T-helper 1 cell treated with Interleukin-12 subunit alpha and Interleukin-12 subunit beta and Interleukin-4 antibody, amounts not matched to agents 30 μg/mL and 1 μg/mL, for 36 hours (primary cell): ENCODE measurements at regions not wholly inside any gene's neighbourhood (a gene's known extent, or its start where the extent isn't known, plus 50 kb on each side); places are given as distances from the start of the nearest gene placed in this dataset.

ENCODE experiments used
- H3K27ac Mint-ChIP-seq: one replicate; pipeline ENCODE4 v1.8.0; 2021; ENCODE audit warnings: mild to moderate bottlenecking, mixed read lengths
- H3K27me3 Mint-ChIP-seq: one replicate; pipeline ENCODE4 v1.8.0; 2021; ENCODE audit warnings: low read depth, mixed read lengths
- H3K36me3 Mint-ChIP-seq: one replicate; pipeline ENCODE4 v1.8.0; 2021; ENCODE audit warnings: low read depth, mixed read lengths
- H3K4me1 Mint-ChIP-seq: one replicate; pipeline ENCODE4 v1.8.0; 2021; ENCODE audit warnings: low read depth, mixed read lengths
- H3K4me3 Mint-ChIP-seq: one replicate; pipeline ENCODE4 v1.8.0; 2021; ENCODE audit warnings: mild to moderate bottlenecking, moderate library complexity, mixed read lengths
- H3K9me3 Mint-ChIP-seq: one replicate; pipeline ENCODE4 v1.8.0; 2021; ENCODE audit warnings: mixed read lengths

DNA sequence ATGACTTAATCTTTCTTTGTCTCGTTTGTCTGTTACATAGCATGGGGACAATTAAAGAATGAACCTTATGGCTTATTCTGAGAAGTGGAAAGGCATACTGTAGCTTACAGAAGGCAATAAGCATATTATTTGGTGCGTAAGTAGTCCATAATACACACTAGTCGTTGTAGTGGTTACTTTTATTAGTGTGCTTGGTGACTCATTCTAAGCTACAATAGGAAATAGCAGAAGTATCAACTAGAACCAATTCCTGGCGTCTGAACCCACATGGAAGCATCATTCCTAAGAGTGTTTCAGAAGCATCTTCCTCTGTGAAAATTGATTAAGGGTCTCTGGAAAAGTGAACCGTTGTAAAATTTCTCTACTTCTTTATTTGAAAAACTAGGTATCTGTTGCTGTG is 777.8 kb upstream of the EEF2KMT start:
- Mint-ChIP-seq H3K4me1 (no peaks in the 10 kb centered on the region), H3K36me3 (no peaks in the 10 kb centered on the region), H3K9me3 (peaks cover 26% of the 10 kb centered on the region), H3K4me3 (no peak overlapping the region), H3K27me3 (no peaks in the 10 kb centered on the region), H3K27ac (no peak overlapping the region)

DNA sequence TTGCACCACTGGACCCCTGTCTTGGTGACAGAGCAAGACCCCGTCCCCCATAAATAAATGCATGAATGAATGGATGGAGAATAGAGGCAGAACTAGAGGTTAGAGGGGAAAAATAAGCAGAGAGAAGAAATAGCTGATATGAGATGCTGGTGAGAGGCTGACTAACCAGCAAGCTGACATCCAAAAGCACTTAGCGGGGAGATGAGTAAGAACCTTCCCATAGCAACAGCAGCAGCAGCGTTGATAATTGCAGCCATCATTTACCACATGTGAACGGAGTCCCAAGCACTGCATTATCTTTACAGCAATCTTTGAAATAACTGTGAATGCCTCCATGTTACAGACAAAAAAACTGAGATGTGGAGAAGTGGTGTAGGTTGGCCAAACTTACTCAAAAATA is 777.3 kb upstream of the EEF2KMT start:
- H3K9me3 Mint-ChIP-seq: peaks cover 23% of the 10 kb centered on the region
- no peak overlapping the region for H3K27ac Mint-ChIP-seq
- H3K4me3 Mint-ChIP-seq: no peak overlapping the region
- no peaks in the 10 kb centered on the region for H3K27me3 Mint-ChIP-seq
- no peaks in the 10 kb centered on the region for H3K4me1 Mint-ChIP-seq
- H3K36me3 Mint-ChIP-seq: no peaks in the 10 kb centered on the region

DNA sequence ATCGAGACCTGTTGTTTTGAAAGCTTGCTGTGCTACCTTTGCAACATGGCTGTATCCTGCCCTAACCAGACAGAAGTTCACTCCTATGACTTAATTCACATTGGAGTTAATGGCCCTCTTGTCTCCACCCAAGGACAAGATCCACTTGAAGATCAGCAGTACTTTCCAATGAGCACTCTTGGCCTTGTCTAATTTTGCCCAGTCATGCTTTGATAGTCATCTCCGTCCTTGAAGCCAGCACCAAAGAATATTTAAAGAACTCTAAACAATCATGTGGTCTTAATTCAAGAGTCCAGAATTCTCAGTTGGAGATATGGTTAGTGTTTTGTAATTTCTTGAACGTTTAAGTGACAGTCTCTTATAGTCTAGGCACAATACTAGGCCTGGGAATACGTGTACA is 775.6 kb upstream of the EEF2KMT start:
- Mint-ChIP-seq H3K27ac (no peak overlapping the region), H3K27me3 (no peaks in the 10 kb centered on the region), H3K36me3 (no peaks in the 10 kb centered on the region), H3K9me3 (peaks cover 16% of the 10 kb centered on the region), H3K4me3 (no peak overlapping the region), H3K4me1 (no peaks in the 10 kb centered on the region)

DNA sequence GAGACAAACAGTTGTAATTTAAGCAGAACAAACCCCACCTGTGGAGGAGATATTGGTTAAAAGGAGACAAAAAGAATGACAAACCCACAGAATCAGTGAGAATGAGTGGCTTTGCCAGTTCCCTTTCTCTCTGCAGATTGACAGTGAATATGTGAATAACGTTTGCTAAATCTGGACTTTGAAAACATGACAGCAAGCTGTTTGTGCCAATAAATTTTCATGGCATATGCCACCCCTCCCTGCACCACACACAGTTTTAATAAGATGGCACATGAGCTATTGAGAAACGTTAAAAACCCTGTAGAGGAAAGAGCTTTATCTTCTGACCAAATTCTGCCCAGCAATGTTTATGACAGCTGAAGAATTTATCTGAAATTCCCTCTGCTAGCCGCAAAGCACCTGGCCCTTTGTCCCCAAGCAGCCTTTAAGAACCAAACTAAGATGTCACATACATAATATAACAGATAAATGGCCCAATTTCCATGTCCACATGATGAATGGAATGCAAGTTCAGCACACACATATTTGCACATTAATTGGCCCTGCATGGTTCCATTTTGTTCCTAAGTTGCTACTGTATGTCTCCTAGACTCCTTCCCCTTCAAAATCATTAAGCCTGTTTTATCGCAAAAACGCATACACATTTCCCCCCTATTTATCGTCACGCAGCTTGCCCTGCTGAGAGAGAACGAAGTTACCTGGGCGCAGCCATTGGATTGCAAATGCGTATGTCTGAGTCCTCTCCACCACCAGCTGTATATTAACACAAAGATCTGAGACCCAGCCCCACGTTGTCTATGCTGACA is 773.5 kb upstream of the EEF2KMT start:
- H3K4me3 Mint-ChIP-seq: no peak overlapping the region
- H3K9me3 Mint-ChIP-seq: peaks cover 20% of the 10 kb centered on the region
- no peaks in the 10 kb centered on the region for H3K36me3 Mint-ChIP-seq
- H3K4me1 Mint-ChIP-seq: no peaks in the 10 kb centered on the region
- H3K27me3 Mint-ChIP-seq: no peaks in the 10 kb centered on the region
- H3K27ac Mint-ChIP-seq: no peak overlapping the region

DNA sequence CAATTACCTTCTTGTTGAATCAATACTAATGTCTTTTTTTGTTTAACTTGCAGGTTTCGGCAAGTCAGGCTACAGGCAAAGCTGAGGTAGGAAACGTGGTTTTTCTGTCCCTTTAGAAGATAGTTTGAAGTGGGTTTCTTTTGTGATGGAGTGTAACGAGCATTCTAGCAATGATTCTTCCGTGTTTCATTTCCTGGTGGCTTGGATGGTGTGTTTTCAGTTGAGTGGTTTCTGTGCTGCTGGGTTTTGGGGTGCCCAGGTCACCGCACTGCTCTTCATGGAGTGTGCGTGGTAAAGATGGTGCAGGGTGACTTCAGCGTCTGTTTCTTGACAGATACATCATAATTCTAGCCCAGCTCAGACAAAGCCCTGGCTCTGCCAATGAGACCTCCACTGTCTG is 769.7 kb upstream of the EEF2KMT start:
- Mint-ChIP-seq H3K4me3 (no peak overlapping the region), H3K36me3 (no peaks in the 10 kb centered on the region), H3K4me1 (no peaks in the 10 kb centered on the region), H3K9me3 (peaks cover 20% of the 10 kb centered on the region), H3K27ac (no peak overlapping the region), H3K27me3 (no peaks in the 10 kb centered on the region)

DNA sequence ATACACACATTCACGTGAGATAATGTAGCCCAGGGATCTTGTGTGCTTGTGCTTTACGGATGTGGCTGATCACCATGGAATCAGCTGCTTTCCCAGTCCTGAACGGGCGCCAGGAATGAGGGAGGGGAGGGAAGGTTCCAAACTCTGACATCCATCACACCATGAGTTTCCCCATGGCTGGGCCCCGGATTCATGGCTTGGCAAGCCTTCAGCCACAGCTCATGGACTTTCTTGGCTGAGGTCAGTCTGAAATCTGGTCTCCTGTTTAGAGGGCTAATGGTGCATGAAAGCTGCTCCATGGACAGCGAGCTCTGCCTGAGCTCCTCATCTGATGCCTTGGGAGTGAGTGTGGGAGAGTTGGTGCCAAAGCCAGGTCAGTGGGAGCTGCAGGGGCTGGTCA is 767.6 kb upstream of the EEF2KMT start:
- Mint-ChIP-seq H3K4me1 (no peaks in the 10 kb centered on the region), H3K27me3 (no peaks in the 10 kb centered on the region), H3K27ac (no peak overlapping the region), H3K36me3 (no peaks in the 10 kb centered on the region), H3K9me3 (peaks cover 18% of the 10 kb centered on the region), H3K4me3 (no peak overlapping the region)

DNA sequence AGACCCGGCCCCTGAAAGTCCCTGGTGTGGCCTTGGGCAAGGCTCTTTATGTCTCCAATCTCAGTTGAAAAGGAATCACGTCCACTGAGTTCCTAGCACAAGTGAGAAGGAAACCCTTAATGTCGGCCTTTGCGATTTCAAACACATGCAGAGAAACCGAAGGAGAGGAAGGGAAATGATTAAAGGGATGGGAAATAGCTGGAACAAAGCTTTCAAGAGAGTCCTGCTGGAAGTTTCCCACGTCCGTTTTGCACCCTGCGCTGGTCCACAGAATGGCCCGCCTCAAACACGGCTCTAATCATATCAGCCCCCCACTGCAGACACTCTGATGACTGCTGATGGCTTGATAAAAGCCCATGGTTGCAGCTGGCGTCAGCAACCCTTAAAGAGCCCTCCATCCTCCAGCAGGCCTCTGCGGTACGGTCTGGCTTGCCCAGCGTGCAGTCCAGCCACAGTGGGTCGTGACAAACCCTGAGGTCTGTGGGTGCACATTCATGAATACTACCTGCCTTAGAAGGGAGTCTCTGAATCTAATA is 765.5 kb upstream of the EEF2KMT start:
- Mint-ChIP-seq H3K27ac (no peak overlapping the region), H3K9me3 (peaks cover 15% of the 10 kb centered on the region), H3K4me1 (no peaks in the 10 kb centered on the region), H3K4me3 (no peak overlapping the region), H3K27me3 (no peaks in the 10 kb centered on the region), H3K36me3 (no peaks in the 10 kb centered on the region)

DNA sequence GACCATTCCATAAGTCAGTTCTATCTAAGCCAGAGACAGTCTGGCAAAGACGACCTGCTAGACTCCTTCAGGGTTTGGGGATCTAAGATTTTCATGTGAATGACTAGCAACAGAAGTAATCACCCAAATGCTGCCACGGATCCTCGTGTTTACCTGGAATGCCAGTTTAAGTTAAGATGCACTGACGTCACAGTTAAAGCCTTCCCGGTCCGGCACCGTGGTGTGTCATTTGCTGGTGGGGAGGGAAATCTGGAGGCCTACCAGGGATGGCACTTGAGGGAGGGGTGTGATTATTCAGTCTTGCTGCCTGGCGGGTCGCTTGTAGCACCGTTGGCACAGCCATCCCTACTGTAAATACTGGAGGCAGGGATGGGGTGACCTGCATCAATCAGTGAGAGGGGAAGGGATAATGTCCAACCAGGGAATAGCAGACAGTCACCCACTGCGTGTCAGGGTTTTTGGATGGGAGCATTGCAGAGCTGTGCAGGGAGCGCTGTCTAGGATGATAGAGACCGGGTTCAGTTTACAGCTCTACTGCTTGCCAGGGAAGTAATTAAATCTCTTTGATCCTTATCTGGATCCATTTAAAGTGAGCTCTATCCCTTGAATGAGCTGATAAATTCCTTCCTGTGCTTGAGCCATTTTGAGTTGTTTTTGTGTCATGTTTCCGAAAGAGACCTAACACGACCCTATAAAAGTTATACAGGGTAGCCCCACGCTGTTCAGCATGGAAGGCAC is 764.7 kb upstream of the EEF2KMT start:
- Mint-ChIP-seq H3K4me1 (no peaks in the 10 kb centered on the region), H3K36me3 (no peaks in the 10 kb centered on the region), H3K27ac (no peak overlapping the region), H3K4me3 (no peak overlapping the region), H3K9me3 (peaks cover 10% of the 10 kb centered on the region), H3K27me3 (no peaks in the 10 kb centered on the region)

DNA sequence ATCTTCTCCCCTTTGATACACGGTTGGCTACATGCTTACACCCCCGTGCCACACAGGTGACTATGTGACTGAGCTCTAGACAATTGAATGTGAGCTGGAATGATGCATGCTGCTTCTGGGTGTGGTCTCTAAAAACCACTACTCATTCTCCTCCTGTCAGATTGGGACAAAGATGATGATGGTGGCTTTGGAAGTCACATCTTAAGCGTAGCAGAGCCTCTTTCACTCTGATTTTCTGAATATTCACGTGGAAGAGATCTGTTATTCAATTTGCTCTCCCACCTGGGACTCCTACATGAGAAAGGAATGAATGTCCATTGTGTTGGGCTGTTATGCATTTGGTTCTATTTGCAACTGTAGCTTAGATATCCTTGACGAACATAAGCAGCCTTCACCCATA is 763.6 kb upstream of the EEF2KMT start:
- peaks cover 5% of the 10 kb centered on the region for H3K9me3 Mint-ChIP-seq
- H3K4me1 Mint-ChIP-seq: no peaks in the 10 kb centered on the region
- no peaks in the 10 kb centered on the region for H3K27me3 Mint-ChIP-seq
- no peaks in the 10 kb centered on the region for H3K36me3 Mint-ChIP-seq
- no peak overlapping the region for H3K4me3 Mint-ChIP-seq
- no peak overlapping the region for H3K27ac Mint-ChIP-seq

DNA sequence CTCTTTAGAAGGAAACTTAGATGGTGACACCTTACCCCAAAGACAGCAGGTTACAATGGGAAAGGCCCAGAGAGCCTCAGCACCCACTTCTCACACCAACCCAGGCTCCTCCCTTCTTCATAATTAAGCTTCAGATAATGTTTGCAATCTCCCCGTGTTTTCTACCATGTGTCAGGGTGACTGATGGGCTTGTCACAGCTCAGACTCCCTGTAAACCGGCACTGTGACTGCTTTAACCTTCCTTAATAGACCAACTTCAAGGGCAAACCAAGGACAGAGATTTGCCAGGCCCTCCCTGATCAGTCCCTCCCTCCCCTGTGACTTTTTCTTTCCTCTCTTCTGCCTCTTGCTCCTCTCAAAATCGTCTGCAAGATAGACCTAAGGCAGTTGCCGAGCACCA is 760.6 kb upstream of the EEF2KMT start:
- Mint-ChIP-seq H3K9me3 (no peaks in the 10 kb centered on the region), H3K4me1 (no peaks in the 10 kb centered on the region), H3K27me3 (no peaks in the 10 kb centered on the region), H3K36me3 (no peaks in the 10 kb centered on the region), H3K27ac (no peak overlapping the region), H3K4me3 (no peak overlapping the region)

DNA sequence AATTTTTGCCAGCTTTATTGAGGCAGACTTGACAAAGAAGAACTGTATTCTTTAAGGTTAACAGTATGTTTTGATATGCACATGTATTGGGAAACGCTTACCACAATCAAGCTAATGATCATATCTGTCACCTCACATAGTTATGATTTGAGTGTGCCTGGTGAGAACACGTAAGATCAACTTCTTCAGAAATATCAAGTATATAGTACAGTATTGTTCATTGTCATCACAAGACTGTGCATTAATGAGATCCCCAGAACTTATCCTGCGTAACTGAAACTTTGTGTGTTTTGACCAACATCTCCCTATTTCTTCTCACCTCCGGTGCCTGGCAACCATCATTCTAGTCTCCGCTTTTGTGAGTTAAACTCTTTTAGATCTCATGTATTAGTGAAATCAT is 756.4 kb upstream of the EEF2KMT start:
- Mint-ChIP-seq H3K4me1 (no peaks in the 10 kb centered on the region), H3K36me3 (no peaks in the 10 kb centered on the region), H3K27ac (no peak overlapping the region), H3K27me3 (no peaks in the 10 kb centered on the region), H3K4me3 (no peak overlapping the region), H3K9me3 (peaks cover 10% of the 10 kb centered on the region)

DNA sequence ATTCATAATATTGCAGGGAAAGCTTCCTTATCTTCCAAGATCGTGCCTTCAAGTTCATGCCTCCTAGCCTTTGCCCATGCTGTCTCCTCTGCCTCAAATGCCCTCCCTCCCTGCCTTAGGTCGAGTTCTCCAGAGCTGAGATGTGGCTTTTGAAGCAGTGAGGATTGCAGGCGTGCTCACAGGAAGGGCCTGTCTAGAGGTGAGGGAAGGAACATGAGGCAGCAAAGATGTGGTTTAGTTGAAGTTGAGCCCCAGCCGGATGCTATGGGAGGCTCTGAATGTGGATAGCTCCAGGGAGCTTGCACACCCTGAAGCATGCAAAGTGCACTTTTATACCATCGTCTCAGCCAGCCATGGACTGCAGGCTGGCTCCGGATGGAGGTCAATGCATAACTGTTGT is 754.6 kb upstream of the EEF2KMT start:
- H3K4me3 Mint-ChIP-seq: no peak overlapping the region
- H3K36me3 Mint-ChIP-seq: no peaks in the 10 kb centered on the region
- peaks cover 10% of the 10 kb centered on the region for H3K9me3 Mint-ChIP-seq
- H3K4me1 Mint-ChIP-seq: no peaks in the 10 kb centered on the region
- H3K27me3 Mint-ChIP-seq: no peaks in the 10 kb centered on the region
- H3K27ac Mint-ChIP-seq: no peak overlapping the region

DNA sequence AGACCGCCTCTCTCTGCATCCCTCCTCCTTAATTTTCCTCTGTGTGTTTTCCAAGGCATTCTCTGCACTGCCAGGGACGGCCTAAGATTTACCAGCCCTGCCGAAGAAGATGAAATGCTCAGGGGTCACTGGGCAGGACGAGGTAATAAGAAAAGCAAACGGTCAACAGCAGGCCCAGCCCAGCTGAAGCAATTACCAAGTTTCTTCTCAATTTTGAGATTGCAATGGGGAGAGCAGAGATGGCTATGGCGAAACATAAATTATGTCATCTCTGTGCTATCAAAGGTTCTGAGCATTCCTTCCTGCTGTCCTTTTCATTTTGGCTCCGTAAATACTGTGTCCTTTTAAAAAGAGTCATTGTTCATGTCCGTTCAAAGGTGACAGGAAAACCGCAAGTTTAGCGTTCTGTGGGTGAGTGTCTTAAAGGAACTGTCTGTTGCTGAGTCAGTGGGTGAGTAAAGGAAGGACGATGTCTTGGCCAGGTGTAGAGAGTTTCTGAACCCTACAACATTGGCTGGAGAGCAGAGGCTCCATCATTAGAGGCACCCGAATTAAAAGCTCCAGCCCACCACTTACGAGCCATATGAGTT is 753.9 kb upstream of the EEF2KMT start:
- Mint-ChIP-seq H3K4me3 (no peak overlapping the region), H3K36me3 (no peaks in the 10 kb centered on the region), H3K4me1 (no peaks in the 10 kb centered on the region), H3K9me3 (peaks cover 10% of the 10 kb centered on the region), H3K27me3 (no peaks in the 10 kb centered on the region), H3K27ac (no peak overlapping the region)

DNA sequence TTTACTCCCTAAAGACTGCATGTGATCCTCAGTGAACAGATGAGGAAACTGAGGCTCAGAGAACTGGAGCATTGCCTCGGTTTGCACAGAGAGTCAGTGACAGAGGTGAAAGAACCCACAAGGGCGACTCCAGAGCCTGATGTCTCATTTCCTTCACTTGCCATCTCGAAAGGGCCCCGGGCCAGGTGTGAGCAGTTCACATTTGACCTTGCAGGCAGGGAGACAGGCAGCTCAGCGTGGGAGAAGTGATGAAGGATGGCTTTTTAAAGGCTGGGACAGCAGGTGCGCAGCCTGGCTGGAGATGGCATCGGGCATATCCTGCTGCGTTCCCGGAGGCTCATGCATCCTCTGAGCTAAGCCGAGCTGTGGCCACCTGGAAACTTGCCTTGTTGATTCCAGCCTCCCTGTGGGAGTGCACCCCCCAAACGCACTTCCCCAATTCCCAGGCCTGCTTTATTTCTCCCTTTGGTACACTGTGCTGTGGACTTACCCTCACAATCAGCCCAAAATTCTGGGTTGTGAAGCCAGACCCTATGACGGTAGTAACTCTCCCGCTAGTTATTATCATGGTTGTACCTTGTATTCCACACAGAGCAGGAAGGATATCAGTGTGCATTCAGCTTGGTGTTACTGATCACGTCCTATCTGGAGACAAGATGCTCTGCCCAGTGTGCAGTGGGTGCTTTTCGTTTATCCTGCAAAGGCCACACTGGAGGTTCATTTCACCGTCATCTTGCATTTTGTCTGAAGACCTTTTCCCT is 753.2 kb upstream of the EEF2KMT start:
- H3K36me3 Mint-ChIP-seq: no peaks in the 10 kb centered on the region
- peaks cover 10% of the 10 kb centered on the region for H3K9me3 Mint-ChIP-seq
- no peak overlapping the region for H3K27ac Mint-ChIP-seq
- no peaks in the 10 kb centered on the region for H3K4me1 Mint-ChIP-seq
- H3K4me3 Mint-ChIP-seq: no peak overlapping the region
- H3K27me3 Mint-ChIP-seq: no peaks in the 10 kb centered on the region
